HG02885 (cell line): ENCODE measurements at regions not wholly inside any gene's neighbourhood (a gene's known extent, or its start where the extent isn't known, plus 50 kb on each side); places are given as distances from the start of the nearest gene placed in this dataset.
"Not testable (repeated sequence)": the region's sequence is repeated elsewhere in the genome, so short reads cannot be mapped to it uniquely, and the experiment has no call there.

Experiments used
- ATAC-seq: cut with Tn5 transposase; IDR thresholded peaks from one replicate; pipeline ENCODE4 v1.9.1; 2021; ENCODE audit warnings: mild to moderate bottlenecking; ENCODE audit not compliant: unreplicated experiment, poor library complexity

- ATAC-seq, result no peak
Observed at GRCh38 chr4:22573198-22573597, 57.3 kb upstream of the ADGRA3 start.

DNA sequence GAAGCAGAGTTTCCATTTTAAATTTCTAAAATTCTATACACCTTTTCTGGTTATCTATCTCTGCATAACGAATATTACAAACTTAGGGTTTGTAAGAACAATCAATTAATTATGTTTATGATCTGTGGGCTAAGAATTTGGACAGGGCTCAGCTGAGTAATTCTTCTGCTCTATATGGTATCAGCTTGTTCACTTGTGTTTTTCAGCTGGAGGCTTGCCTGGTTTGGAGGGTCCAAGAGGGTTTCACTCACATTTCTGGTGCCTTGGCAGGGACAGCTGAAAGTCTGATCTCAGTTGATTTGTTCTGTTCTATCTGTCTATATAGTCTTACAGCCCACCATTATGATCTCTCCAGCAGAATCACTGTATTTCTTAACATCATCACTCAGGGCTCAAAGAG is 57.8 kb upstream of the ADGRA3 start:
- ATAC-seq, result no peak

DNA sequence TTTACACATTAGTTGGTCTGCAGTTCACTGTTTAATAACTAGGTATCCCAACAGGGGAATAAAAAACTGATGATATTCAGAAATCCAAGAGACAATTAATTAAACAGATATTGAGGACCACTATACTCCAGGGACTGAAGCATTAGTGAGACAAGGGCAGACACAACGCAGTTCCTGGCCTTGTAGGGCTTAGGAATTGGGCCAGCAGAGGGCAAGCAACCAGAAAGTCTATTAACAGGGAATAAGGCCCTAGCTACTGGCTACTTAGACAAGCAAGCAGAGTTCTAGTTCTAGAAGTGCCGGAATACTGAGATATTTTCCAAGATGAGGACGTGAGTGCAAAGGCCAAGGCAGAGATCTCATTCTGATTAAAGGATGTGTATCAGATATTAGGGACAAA is 58.6 kb upstream of the ADGRA3 start:
- no peak for ATAC-seq

DNA sequence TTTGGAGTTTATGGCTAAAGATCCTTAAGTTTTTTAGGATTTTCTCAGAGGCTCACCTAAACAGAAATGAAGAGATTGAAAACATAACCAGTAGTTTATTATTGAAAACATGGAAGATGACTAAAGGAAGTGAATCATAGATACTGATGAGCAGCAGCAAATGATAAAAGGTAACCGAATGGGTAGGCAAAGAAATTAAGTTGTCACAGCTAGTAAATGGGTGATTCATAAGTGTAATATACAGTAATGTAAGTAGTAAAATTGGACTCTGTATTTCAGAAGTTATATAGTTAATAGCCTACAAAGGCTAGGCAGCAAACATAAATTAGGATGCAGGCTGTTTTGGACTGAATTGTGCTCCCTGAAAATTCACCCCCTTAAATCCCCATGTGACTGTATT is 59.0 kb upstream of the ADGRA3 start:
- no peak for ATAC-seq

GRCh38 chr4:22587253-22587652 is 71.4 kb upstream of the ADGRA3 start:
- ATAC-seq, result no peak

DNA sequence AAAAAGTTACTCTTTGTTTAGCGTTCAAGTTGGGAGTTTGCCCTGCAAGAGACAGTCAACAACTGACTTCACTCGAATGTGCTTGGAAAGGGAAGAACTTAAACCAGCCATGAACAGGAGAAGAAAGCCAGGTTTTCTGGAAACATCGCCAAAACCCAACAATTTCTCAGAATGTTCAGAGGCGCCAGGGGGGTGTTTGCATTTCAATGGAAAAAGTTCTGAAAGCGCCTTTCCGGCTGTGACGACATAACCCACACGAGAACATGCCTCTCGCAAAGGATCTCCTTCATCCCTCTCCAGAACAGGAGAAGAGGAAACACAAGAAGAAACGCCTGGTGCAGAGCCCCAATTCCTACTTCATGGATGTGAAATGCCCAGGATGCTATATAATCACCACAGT is 78.1 kb upstream of the ADGRA3 start:
- ATAC-seq, result no peak

DNA sequence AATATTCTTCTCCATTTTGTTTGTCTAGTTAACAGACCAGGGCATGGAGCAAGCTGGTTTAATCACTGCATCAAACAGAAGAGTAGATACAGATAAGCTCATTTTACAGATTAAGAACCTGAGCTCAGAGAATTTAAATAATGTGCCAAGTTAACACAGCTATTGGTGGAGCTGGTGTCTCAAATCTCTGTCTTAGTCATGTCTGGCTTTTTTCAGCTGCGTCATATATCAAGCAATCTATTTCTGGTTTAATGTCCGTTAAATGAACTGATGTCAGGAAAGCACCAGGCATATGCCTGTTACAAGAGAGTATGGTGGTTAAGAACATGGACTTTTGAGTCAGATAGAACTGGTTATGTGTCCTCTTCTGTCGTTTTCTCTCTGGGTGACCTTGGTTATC is 79.8 kb upstream of the ADGRA3 start:
- peak; percentile 72 for ATAC-seq

- no peak for ATAC-seq
Observed at GRCh38 chr4:22596409-22596808, 80.5 kb upstream of the ADGRA3 start.

GRCh38 chr4:22597471-22597870 is 81.6 kb upstream of the ADGRA3 start:
- no peak for ATAC-seq

- not testable (repeated sequence) for ATAC-seq
Observed at GRCh38 chr4:22598113-22599047, 82.5 kb upstream of the ADGRA3 start.

GRCh38 chr4:22599228-22599928 is 83.5 kb upstream of the ADGRA3 start:
- not testable (repeated sequence) for ATAC-seq

- ATAC-seq, result not testable (repeated sequence)
Observed at GRCh38 chr4:22599929-22600432, 84.1 kb upstream of the ADGRA3 start.

GRCh38 chr4:22601638-22602037 is 85.8 kb upstream of the ADGRA3 start:
- not testable (repeated sequence) for ATAC-seq

- no peak for ATAC-seq
Observed at GRCh38 chr4:22607382-22607781, 85.4 kb upstream of the GBA3 start.

GRCh38 chr4:22609951-22610525 is 82.7 kb upstream of the GBA3 start:
- ATAC-seq, result not testable (repeated sequence)

DNA sequence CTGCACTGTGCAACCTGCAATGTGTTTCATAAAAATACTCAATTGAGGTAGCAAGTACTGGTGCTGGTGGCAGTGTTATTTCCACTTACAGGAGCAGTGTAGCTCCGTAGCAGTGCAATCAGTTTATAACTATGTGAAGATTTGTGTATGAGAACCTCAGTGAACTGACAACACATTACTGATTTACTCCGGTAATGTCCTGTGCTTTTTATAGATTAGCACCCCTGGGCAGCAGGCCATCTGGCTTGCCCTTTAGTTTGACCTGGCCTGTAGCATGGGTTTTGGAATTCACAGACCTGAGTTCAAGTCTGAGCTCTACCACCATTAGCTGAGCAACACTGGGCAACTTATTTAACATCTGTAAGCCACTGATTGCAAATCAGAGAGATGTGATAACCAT is 78.6 kb upstream of the GBA3 start:
- ATAC-seq, result no peak

DNA sequence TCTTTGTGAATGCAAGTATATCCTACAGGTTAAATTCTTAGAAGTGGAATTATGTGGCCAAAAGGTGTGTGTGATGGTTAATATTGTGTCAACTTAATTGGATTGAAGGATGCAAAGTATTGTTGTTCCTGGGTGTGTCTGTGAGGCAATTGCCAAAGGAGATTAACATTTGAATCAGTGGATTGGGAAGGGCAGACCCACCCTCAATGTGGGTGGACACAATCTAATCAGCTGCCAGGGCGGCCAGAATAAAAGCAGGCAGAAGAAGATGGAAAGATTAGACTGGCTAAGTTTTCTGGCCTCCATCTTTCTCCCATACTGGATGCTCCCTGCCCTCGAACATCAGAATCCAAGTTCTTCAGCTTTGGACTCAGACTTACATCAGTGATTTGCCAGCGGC is 76.2 kb upstream of the GBA3 start:
- ATAC-seq, result no peak

- ATAC-seq, result not testable (repeated sequence)
Observed at GRCh38 chr4:22620144-22620543, 72.6 kb upstream of the GBA3 start.

GRCh38 chr4:22621970-22622369 is 70.8 kb upstream of the GBA3 start:
- ATAC-seq, result not testable (repeated sequence)

DNA sequence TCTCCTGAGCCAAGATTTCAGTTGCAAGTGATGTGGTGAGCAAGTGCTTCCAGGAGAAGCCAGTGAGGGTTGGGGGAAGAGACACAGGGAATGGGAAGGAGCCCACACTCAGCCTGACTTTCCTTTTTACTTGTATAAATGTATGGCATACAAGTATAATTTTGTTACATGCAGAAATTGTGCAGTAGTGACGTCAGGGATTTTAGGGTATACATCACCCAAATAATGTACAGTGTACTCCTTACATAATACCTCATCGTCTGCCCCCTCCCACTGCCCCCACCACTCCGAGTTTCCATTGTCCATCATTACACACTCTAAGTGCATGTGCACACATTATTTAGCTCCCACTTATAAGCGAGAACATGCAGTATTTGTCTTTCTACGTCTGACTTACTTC is 68.7 kb upstream of the GBA3 start:
- ATAC-seq, result not testable (repeated sequence)

GRCh38 chr4:22625311-22625710 is 67.4 kb upstream of the GBA3 start:
- no peak for ATAC-seq
